Hindlimb muscle (tissue), 1 donor: ENCODE measurements at regions not wholly inside any gene's neighbourhood (a gene's known extent, or its start where the extent isn't known, plus 50 kb on each side); places are given as distances from the start of the nearest gene placed in this dataset.

ENCODE experiments used
- DNase-seq: peaks from one replicate; pipeline ENCODE4 v3.0.0-alpha.2; 2013

DNA sequence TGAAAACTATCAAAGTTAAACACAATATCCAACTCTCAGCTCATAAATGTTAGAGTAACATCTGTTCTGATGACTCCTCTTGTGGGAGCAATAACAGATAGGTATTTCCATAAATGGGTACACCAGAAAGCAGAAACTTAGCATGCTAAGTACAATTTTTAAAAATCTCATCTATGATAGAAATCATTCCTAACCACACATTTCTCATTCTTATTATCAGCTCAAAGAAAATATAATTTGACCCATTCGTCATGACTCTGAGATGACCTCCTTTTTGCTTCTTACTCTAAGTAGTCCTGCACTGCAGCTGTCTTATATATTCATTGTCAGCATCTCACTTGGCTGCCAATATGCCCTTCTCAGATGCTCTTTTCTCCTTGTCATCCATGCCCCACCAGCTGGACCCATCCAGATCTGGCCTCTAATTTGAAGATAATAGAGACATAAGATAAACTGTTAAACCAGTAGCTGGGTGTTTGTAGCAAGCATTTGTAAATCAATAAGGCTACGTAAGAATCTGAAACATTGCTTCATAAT is 298.3 kb downstream of the KCNS3 start:
- no peak for DNase-seq

DNA sequence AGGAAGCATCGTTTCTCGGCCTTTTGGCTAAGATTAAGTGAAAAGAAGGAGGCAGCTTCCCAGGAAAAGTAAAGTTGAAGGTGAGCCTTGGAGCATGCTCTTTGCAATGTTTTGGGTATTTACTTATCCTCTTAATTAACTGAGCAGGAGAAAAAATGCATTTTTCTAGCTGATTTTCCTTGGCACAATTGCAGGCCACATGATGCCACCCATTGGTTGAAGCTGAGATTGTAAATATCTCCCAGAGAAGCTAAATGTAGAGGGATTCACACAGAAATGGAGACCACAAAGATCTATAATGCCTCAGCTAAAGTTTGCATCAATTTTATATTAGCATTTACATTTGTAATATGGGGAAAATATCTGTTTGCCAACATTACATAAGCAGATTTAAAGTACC is 294.1 kb downstream of the KCNS3 start:
- no peak for DNase-seq

- DNase-seq = no peak
Observed at GRCh38 chr2:18171191-18172139, 293.0 kb downstream of the KCNS3 start.

DNA sequence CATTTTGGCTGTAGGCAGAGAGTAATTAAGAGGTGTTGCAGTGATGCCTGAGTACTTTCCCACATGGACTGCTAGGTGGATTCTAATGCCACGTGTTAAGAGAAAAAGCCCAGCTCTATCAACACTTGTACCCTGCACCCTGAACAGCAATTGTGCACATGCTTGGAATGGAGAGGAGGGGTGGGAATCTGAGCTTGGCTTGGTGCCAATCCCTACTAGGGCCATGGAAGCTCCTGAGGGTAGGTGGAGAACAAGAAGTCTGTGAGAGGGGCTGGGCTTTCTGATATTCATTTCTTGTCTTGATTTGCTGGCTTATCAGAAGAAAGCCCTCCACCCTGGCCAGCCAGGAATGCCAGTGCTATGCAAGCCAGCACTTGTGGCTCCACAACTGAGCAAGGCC is 292.2 kb downstream of the KCNS3 start:
- no peak for DNase-seq

GRCh38 chr2:18169893-18170175 is 291.4 kb downstream of the KCNS3 start:
- DNase-seq = no peak

DNA sequence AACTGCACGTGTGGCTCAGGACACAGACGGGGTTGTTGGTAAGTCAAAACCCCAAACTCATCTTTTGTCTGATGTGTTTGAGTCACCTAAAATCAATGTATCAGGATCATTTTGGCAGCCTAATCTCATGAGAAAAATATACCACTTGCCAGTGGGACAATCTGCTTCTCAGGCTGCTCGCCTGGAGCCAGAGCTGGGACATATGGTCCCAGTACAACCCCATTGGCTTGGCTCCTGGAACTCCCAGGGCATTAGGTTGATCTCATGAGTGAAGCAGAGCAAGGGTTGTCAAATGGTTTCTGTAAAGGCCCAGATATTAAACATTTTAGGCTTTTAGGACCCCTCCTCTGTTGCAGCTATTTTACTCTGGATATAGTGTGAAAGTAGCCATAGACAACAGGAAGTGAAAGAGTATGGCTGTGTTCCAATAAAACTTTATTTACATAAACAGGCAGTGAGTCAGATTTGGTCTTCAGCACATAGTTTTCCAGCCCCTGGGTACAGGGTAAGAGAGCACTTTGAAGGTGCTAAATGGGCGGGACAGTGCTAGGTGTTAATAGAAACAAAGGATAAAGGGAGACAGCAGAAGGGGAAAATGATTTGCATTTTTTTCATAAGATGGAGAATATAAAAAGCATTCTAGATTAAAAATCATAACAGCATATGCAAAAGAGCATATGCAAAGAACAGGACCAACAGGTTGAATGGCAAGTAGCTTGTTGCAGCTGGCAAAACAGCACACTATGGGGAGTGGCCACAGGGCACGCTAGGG is 290.8 kb downstream of the KCNS3 start:
- no peak for DNase-seq

DNA sequence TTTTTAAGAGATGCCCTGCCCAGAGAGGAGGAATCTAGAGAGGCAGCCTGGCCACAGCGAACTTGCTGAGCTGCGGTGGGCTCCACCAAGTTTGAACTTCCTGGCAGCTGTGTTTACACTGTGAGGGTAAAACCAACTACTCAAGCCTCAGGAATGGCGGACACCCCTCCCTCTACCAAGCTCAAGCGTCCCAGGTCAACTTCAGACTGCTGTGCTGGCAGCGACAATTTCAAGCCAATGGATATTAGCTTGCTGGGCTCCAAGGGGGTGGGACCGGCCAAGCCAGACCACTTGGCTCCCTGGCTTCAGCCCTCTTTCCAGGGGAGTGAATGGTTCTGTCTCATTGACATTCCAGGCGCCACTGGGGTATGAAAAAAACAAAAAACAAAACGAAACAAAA is 289.4 kb downstream of the KCNS3 start:
- DNase-seq = no peak

DNA sequence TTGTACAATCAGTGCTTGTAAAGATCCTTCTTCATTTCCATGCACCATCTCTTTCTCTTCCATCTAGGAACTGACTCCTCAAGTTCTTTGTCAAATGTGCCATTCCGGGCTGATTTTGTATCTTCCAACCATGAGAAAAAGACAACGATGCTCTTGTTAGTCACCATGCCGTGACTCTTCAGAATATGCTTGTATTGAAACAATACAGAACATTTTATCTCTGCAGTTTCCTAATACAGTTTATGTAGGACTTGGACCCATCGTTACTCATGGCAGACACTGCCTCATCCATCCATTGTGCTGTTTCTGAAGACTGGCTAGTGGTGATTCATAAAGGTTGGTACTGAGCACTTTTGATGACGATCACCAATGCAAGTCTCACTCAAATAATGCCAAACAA is 283.2 kb downstream of the KCNS3 start:
- no peak for DNase-seq

- no peak for DNase-seq
Observed at GRCh38 chr2:18159896-18160295, 281.4 kb downstream of the KCNS3 start.

- no peak for DNase-seq
Observed at GRCh38 chr2:18156421-18156820, 278.0 kb downstream of the KCNS3 start.

DNA sequence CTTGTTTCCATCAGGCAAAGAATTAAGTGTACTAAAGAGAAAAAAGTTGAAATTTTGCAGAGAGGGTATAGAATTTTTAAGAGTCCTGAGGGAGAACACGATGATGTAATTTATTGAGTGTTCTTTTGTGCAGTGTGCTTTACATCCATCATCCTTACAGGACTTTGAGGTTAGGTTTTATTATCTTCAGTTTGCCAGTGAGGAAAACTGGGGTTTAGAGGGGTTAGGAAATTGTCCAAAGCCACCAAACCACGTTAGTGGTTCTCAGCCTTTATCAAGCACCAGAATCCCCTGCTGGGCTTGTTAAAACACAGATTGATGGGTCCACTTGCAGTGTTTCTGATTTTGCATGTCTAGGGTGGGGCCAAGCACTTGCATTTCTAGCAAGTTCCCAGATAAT is 277.5 kb downstream of the KCNS3 start:
- no peak for DNase-seq

DNA sequence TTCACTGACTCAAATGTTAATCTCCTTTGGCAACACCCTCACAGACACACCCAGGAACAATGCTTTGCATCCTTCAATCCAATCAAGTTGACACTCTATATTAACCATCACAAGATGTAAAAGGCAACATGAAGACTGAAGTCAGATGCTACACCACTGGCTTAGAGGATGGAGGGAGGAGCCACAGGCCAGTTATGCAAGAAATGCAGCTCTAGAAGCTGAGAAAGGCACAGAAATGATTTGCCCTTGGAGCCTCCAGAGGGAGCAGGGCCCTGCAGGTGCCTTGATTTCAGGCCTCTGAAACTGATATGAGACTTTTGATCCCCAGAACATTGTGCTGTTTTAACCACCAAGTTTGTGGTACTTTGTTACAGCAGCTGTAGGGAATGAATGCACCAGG is 276.3 kb downstream of the KCNS3 start:
- no peak for DNase-seq

GRCh38 chr2:18154259-18154658 is 275.8 kb downstream of the KCNS3 start:
- DNase-seq = no peak

GRCh38 chr2:18153741-18154140 is 275.3 kb downstream of the KCNS3 start:
- DNase-seq = no peak

DNA sequence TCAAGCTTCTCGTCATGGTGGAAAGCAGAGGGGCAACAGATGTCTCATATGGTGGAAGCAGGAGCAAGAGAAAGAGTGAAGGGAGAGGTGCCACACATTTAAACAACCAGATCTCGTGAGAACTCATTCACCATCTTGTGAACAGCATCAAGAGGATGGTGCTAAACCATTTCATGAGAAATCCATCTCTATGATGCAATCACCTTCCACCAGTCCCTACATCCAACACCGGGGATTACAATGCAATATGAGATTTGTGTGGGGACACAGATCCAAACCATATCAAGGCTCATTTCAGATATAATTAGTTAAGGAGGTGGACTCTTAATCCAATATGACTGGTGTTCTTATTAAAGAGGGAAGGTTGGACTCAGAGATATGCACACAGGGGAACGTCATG is 272.8 kb downstream of the KCNS3 start:
- DNase-seq = no peak

GRCh38 chr2:18149660-18150246 is 271.3 kb downstream of the KCNS3 start:
- DNase-seq = no peak

GRCh38 chr2:18136881-18137475 is 258.5 kb downstream of the KCNS3 start:
- DNase-seq = no peak

GRCh38 chr2:18133310-18133709 is 254.8 kb downstream of the KCNS3 start:
- DNase-seq = no peak

- no peak for DNase-seq
Observed at GRCh38 chr2:18132697-18133096, 254.2 kb downstream of the KCNS3 start.

GRCh38 chr2:18131761-18132160 is 253.3 kb downstream of the KCNS3 start:
- no peak for DNase-seq

DNA sequence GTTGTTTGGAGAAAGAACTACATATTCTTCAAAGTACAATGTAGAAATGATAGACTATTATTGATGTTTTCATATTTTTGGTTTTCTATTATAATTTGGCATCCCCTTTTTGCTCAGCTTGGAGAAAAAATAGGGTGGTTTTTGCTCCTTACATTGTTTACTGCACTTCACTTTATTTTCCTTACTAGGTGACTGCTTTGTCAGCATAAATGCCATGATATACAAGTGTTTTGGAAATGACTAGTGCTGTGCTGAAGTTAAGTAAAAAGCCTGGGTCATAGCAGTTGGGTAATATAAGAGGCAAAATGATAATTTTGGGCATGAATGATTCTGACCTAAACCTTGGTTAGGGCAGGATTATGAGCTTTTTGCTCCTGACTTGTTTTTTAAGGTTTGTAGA is 250.9 kb downstream of the KCNS3 start:
- DNase-seq = no peak

DNA sequence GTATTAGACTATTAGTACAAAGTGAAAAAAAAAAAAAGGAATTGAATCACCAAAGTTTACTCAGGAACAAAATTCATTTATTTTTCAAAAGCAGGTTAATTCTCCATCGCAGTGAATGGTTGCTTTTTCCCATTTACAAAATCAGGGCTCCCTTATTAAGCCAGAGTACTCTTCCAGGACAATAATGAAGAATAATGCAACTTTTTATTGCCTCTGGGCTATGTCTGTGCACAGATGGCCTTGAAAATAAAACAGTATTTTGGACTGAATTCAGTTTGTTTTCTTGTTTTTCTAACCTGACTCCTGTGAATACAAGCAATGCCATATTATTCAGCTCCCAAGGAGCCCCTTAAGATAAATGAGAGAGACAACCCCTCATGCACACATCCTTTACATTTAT is 246.8 kb downstream of the KCNS3 start:
- DNase-seq = no peak
